HG03064 (cell line): ENCODE measurements at regions not wholly inside any gene's neighbourhood (a gene's known extent, or its start where the extent isn't known, plus 50 kb on each side); places are given as distances from the start of the nearest gene placed in this dataset.
"Not testable (repeated sequence)": the region's sequence is repeated elsewhere in the genome, so short reads cannot be mapped to it uniquely, and the experiment has no call there.

Experiments used
- ATAC-seq: cut with Tn5 transposase; IDR thresholded peaks from one replicate; pipeline ENCODE4 v1.9.1; 2021; ENCODE audit warnings: low read depth; ENCODE audit not compliant: unreplicated experiment

DNA sequence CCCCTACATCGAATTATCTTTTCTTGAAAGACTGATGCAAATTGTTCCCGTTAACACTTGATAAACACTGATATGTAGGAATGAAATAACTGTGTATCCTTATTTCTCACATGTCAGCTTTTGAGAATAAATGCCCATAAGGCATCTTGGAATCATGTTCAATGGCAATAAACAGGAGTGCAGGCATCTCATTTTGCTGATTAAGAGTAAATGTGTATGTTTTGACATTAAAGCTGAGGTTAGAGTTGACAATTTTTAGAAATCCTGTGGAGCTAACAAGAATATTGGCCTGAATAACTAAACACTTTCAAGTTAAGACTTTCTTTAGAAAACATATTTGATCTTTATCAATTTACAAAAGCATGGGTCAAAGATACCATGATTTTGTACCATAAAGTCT, 646.2 kb upstream of the MIR17HG start:
- no peak for ATAC-seq

DNA sequence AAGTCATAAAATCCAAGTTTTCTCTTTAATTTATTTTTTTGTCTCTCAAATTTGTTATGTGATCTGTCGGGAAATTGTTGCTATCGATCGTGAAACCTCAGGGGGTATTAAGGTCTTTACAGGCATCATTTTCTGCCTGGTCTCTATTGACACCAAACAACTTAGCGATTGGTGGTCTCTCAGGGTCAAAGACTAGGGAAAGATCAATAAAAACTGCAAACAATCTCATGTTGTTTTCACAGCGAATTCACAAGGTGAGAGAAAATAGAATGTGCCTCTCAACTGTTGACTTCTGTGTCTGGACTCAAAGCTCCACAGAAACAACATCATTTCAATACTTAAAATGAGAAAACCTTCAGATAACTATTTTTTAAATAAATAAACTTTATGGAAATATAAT, 645.4 kb upstream of the MIR17HG start:
- ATAC-seq, result no peak

DNA sequence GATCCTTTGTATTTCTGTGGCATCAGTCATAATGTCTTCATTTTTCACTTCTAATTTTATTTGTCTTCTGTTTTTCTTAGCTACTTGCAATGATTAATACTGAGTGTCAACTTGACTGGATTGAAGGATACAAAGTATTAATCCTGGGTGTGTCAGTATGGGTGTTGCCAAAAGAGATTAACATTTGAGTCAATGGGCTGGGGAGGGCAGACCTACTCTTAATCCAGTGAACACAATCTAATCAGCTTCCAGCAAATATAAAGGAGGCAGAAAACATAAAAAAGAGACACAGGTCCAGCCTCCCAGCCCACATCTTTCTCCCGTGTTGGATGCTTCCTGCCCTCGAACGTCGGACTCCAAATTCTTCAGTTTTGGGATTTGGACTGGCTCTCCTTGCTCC, 640.9 kb upstream of the MIR17HG start:
- ATAC-seq, result no peak

DNA sequence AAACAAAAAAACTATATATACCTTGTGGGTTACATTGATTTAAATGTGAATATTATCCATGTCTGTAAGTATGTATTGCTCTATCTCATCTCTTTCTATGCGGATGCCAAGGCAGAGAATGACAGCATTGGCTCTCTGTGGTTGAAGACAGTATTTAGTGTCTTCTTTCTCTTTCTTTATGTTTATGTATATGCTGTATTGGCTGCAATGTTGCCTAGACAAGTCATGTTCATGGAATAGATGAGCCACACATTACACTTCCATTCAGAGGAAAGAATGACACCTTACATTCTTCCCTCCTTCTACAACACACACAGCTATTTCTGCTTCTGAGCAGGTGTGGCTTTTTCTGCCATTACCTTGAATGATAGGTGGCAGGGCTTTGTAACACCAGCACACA, 639.4 kb upstream of the MIR17HG start:
- no peak for ATAC-seq

DNA sequence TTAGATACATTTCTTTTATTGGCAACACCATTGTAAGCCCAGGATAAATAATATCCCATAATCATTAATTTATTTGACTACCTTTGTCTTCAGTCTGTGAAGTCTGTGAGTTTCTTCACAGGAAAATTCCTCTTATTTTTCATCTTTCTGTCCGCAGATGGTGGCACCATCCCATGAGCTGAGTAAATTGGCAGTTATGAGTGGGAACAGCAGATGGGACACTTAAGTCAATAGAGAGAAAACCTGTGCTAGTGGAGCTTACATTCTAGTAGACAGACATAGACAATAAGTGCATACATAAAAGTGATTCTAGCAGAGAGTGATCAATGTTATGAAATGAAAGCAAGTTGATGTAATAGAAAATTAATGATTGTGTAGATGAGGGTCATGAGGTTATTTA, 638.2 kb upstream of the MIR17HG start:
- ATAC-seq, result no peak

DNA sequence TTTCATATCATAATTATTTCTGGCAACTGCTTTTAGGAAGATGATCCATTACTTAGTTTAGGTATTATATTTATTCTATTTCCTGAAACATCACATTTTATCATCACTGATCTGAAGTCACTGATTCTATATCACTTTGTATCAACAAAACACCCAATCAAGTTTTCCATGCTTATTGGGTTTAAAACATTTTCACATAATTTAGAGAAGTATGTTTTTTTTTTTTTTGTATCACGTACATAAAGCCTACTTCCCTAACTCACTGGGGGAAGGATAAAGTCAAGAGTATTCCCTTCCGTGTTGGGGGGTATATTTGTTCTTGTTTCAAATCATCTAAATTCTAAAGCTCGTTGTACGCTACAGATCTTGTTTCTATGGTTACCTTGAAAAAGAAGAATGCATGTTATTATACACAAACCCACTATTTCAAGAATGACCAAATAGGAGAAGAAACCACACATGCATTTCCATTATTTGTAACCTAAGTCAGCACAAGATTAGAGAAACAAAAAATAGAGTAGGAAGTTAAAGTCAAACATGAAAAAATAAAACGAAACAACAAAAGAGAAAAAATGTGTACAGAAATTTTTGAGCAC, 637.2 kb upstream of the MIR17HG start:
- ATAC-seq, result no peak

DNA sequence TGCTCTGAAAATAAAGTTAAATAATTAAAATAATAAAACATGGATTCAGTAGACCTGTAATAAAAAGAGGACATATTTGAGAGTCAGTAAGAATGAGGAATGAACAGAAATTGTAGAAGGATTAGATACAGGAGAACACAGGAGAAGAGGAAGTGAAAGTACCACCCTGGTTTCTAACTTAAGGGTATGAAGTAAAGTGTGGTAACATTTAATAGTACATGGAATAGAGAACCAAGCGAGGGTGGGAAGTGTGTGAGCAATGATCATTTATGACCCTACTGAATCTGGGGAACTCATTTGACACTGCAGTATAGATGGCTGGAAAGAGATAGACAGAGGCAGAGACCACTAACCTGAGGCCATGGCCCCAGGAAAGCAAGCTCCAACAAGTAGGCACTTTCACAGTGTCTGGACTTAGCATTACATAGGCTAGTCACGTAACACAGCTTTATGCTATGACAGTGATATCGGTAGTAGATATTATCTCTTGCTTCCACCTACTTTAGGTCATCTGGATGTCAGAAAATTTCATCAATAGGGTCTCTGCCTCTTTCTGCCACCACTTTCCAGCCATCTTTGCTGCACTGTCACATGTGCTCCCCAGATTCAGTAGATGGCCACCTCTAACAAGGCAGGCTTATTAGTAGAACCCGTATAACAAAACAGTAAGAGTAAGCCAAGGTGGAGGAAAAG, 633.9 kb upstream of the MIR17HG start:
- ATAC-seq, result no peak

DNA sequence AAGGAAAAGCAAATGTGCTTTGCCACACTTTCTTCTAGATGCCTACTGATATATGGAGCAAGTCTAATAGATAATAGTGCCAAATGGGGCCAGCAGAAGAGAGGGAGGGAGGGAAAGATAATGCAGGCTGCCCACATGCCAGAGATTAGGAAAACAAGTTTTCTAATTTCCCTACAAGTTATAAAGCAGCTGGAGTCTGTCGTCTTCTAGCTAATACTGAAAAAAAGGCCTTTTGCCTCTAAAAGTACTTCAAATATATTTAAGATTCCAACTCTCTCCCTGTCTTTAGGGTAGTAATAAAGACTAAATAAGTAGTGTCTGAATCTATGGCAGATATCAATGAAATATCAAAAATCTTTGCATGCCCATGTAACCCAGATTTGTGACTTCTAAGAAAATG, 632.0 kb upstream of the MIR17HG start:
- no peak for ATAC-seq

DNA sequence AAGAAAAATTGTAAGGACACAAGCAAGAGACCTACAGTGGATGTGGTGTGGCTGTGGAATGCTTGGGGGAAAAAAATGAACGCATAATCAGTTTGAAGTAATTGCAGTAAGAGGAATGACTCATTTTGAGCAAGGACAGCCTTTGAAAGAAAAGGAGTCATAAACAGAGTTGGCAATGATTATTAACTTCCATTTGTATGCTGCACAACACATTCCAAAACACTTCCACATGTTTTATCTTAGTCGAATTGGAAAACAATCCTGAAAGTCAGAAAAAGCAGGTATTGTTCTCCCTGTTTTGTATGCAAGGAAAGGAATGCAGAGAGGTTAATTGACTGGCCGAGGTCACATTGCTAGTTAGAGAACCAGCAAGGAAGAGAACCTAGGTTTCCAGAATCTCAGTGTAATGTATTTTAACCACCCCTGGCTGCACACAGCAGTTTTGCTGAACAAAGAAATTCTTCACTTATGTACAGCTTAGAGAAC, 630.0 kb upstream of the MIR17HG start:
- ATAC-seq, result no peak

DNA sequence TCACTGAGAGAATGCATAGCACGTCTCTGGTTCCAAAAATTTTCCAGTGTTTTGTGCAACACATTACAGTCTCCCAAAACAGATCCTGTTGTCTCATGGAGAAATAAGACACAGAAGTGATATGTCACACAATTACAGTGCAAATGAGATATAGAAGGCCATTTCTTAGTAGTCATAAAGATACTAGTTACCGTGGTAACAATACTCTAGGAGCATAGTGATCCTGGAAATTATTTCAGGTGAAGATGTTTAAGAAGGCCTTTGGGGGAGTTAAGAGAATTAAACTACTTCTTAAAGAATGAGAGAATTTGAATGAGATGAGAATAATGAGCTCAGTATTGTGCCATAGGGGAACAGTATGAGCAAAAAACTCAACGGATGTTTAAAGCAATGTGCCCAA, 628.0 kb upstream of the MIR17HG start:
- no peak for ATAC-seq

DNA sequence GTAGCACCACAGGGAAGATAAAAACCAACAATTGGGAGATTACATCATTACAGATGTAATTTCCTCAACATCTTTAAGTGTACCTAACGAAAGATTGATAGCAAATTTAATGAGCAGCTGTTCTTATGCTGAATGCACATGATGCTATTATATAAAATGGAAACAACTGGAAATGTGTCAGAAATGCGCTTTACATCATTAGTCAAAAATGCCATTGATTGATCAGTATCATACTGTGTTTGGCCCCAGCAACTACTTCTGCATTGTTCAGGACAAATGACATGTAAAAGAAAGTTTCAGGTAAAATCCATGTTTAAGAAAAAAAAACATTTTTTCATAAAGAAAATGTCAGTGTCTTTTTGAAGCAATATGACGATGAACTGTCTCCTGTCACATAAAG, 625.5 kb upstream of the MIR17HG start:
- ATAC-seq, result no peak

DNA sequence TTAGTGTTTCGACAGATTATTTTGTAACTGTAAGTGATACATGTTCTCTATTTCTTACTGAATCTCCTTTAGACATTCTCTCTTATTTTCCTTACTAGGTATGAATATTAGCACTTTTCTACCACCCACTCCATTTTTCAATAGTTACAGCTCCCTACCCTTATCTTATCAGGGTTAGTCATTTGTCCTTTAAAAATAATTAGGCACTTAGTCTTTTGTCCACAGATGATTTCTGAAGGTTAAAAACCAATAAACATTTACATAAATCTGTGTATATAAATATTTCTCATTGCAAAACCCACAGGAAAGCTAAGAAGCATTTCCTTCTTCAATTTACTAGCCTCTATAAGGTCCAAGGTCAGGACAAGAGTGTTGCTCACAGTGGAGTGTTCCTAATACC, 624.1 kb upstream of the MIR17HG start:
- ATAC-seq, result no peak

DNA sequence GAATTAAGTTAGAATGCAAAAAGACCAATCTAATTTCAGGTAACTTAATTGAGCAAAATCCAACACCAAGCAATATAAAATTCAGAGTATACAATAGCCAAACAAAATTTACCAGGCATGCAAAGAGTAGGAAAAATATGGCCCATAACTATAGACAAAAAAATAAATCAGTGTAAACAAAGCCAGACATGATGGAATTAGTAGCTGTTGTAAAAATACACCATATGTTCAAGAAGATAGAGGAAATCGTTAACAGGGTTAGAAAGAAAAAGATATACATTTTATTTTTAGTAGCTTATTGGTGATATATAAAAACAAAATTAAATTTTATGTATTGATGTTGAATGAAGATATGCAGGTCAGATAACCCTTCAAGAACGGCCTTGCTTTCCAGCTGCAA, 621.1 kb upstream of the MIR17HG start:
- no peak for ATAC-seq

DNA sequence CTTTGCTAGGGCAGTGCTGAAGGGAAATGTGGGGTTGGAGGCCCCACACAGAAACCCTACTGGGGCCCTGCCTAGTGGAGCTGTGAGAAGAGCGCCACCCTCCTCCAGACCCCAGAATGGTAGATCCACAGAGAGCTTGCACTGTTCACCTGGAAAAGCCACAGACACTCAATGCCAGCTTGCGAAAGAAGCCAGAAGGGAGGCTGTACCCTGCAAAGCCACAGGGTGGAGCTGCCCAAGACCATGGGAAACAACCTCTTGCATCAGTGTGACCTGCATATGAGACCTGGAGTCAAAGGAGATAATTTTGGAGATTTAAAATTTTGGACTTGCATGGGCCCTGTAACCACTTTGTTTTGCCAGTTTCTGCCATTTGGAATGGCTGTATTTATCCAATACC, 615.4 kb upstream of the MIR17HG start:
- ATAC-seq, result no peak

DNA sequence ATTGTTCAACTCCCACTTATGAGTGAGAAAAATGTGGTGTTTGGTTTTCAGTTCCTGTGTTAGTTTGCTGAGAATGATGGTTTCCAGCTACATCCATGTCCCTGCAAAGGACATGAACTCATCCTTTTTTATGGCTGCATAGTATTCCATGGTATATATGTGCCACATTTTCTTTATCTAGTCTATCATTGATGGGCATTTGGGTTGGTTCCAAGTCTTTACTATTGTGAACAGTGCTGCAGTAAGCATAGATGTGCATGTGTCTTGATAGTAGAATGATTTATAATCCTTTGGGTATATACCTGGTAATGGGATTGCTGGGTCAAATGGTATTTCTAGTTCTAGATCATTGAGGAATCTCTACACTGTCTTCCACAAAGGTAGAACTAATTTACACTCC, 613.0 kb upstream of the MIR17HG start:
- not testable (repeated sequence) for ATAC-seq

DNA sequence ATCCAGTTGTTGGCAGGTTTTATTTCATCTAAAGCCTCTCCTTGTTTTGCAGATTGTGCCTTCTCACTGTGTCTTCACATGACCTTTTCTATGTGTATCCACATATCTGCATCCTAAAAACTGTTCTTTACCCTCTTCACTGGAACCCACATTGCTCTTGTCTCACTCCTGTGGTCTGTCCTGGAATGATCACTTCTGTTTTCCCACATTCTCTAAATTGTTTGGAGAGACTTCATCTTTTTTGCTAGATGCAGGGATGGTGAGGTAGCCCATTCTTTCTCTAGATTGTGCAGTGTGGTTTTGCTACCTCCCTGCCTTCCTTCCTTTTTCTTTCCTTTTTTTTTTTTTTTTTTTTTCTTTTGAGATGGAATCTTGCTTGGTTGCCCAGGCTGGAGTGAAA, 608.6 kb upstream of the MIR17HG start:
- no peak for ATAC-seq

DNA sequence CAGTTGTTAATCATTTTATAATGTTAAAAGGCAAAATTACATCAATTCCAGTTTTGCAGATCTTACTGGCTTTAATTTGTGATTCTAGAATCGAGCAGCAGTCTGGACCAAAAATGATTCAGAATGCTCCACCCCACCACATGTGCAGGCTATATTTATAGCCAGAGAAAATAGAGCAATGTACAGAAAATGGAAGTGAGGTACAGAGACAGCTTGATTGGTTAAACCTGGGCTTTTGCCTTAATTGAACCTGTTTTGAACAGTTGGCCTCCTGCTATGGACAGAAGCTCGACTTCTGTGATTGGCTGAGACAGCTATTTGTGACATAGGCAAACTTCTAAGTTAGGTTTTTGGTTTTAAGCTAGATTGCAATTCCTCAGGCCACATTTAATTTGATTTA, 607.4 kb upstream of the MIR17HG start:
- no peak for ATAC-seq

DNA sequence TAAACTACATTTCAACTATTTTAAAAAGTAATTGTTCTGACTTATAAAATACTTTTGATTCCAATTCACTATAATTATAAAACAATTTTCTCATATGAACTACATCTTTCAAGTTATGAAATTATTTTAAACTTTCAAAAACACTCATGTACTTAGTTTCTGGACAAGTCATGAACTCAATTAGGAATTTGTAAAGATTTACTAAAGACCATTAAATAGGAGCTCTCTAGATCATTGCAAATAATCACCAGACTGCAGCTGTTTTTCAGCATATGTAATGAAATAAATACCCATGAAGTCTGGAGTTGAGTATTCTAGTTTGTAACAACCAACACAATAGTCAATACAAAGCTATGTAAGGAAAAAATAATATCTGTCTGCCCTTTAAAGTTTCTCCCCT, 605.1 kb upstream of the MIR17HG start:
- ATAC-seq, result no peak

DNA sequence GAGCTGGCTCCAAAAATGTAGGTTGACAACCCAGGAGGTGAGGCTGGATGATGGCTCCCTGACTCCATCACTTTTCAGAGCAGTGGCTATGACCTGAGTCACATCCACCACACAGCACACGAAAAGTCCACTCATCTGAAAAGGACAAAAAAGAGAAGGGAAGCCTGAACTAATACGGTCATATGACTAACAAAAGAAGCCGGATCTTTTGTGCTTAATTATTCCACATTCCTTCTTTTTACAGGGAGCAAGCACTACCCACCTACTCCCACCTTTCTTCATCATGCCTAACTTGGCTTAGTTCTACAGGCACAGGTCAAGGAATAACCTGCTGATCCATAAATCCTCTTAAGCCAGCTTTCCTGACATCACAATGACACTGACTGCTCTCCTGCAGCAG, 601.3 kb upstream of the MIR17HG start:
- no peak for ATAC-seq

DNA sequence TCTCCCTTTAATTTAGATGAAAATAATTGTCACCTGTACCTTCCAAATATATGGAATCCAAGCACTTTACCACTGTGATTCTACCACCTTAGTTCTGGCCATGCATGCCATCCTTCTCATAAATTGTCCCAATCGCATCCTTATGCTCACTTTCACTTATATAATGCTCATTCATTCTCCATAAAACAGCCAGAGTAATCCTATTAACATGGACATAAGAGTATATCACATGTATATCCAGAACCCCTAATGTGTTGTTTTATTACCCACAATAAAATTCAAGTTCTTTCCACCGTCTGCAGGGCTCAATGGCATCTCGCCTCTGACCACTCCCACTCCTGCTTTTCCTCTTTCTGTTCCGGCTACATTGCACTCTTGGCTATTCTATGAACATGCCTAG, 597.5 kb upstream of the MIR17HG start:
- ATAC-seq, result no peak

DNA sequence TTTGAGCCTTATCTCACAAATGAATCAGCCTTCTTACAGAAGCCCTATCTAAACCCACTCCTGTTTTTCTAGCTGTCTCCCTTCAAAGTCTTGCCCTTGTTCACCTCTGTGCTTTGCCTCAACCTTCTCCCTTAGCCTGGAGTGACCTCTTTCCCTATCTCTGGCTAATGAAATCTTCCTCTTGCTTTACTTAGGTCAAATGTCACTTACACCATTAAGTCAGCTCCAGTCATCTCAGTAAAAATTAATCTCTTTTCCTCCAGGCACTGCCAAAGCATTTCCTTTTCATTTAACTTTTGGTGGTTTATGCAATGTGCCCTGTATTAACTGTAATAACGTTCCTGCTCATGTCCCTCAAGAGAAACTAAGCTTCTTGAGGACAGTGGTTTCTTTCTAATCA, 596.5 kb upstream of the MIR17HG start:
- ATAC-seq, result no peak

DNA sequence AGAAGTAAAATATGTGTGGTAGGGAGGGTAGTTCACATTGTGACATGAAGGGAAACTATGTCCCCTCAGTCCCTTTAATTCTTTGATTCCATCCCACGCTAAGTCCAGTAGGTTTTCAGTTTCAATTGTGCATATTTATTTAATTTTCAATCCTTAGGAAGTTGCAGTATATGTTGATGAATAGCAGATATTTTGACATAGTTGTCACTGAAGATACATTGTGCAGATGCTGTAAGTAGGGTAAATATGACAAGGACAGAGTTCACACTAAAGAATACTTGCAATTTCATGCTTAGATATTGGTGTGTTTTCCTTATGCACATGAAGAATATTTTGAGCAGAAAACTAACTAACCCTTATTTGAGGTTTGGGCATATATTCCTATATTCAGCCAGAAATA, 595.4 kb upstream of the MIR17HG start:
- ATAC-seq, result no peak
